Neural crest cell (in vitro differentiated cells): ENCODE measurements at regions not wholly inside any gene's neighbourhood (a gene's known extent, or its start where the extent isn't known, plus 50 kb on each side); places are given as distances from the start of the nearest gene placed in this dataset.
"Not testable (repeated sequence)": the region's sequence is repeated elsewhere in the genome, so short reads cannot be mapped to it uniquely, and the experiment has no call there.

Experiments
- DNase-seq: peaks from one replicate; pipeline ENCODE4 v3.0.0; 2021; ENCODE audit warnings: low read depth, mixed read lengths, low spot score
- H3K27ac Mint-ChIP-seq: one replicate; pipeline ENCODE4 v1.8.0; 2021; ENCODE audit warnings: mild to moderate bottlenecking, mixed read lengths; ENCODE audit not compliant: unreplicated experiment
- H3K27me3 Mint-ChIP-seq: 2 replicates; pipeline ENCODE4 v1.8.0; 2021; ENCODE audit warnings: low read depth, mild to moderate bottlenecking, mixed read lengths
- H3K36me3 Mint-ChIP-seq: 2 replicates; pipeline ENCODE4 v1.8.0; 2021; ENCODE audit warnings: low read depth, mild to moderate bottlenecking, mixed read lengths
- H3K4me1 Mint-ChIP-seq: 2 replicates; pipeline ENCODE4 v1.8.0; 2021; ENCODE audit warnings: mixed read lengths
- H3K4me3 Mint-ChIP-seq: one replicate; pipeline ENCODE4 v1.8.0; 2021; ENCODE audit warnings: mild to moderate bottlenecking, mixed read lengths
- H3K9me3 Mint-ChIP-seq: 2 replicates; pipeline ENCODE4 v1.8.0; 2021; ENCODE audit warnings: mixed read lengths
- CTCF ChIP-seq: fragments of 200-600 bp; sonication (generic); conservative IDR thresholded peaks from 2 replicates; pipeline ENCODE4 v1.5.0; 2021; ENCODE audit warnings: antibody characterized with exemption, mild to moderate bottlenecking

GRCh38 chr4:189838821-189839497 is 101.7 kb upstream of the FRG1 start:
- Mint-ChIP-seq H3K9me3 (peaks cover 4% of the 10 kb centered on the region), H3K4me3 (no peak overlapping the region), H3K4me1 (no peaks in the 10 kb centered on the region), H3K36me3 (no peaks in the 10 kb centered on the region), H3K27ac (no peak overlapping the region), H3K27me3 (peaks cover 3% of the 10 kb centered on the region)
- DNase-seq = no peak
- TF ChIP-seq CTCF = no peak

DNA sequence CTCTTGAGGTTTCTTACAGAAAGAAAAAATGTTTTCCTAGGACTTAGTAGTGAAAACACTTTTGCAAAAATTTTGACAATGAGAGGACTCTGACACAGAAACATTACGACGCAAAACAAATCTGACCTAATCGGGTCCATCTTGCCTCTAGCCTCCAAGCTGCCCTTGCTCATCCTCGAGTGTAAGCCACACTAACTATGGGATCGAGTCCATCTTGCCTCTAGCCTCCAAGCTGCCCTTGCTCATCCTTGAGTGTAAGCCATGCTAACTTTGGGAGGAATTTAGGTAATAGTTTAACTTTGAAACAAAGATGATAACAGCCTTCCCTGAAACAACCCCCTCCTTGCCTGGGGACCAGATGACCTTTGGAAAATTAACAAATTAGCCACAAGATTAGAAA is 100.3 kb upstream of the FRG1 start:
- Mint-ChIP-seq H3K9me3 (peaks cover 4% of the 10 kb centered on the region), H3K4me1 (no peaks in the 10 kb centered on the region), H3K4me3 (no peak overlapping the region), H3K27me3 (peaks cover 3% of the 10 kb centered on the region), H3K36me3 (no peaks in the 10 kb centered on the region), H3K27ac (no peak overlapping the region)
- DNase-seq = no peak
- no peak for TF ChIP-seq CTCF

DNA sequence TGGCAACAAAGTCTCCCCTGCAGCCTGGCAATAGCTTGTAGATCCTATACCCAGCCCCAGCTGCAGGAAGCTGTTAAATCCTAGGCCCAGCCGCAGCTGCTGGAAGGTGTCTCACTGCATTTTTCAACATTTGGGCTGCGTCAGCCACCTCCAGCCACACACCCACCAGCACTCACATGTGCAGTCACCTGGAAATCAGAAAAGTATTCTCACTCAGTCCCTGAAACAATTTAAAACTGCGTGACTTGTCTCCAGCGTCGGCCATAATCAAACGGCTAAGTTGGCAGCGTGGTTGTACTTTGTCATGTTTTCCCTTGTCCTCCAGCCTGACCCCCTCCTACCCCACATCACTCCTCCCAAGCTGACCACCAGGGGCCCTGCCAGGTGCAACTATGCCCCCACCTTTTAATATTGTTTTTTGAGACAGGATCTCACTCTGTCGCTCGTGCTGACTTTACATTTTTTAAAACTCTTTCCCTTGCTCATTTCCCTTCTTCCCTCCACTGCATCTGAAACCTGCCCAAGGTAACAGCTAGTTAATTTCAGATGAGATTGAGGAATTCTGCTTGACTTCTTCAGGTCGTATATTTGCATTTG is 97.2 kb upstream of the FRG1 start:
- H3K4me1 Mint-ChIP-seq = no peaks in the 10 kb centered on the region
- peak; percentile 13 for TF ChIP-seq CTCF

DNA sequence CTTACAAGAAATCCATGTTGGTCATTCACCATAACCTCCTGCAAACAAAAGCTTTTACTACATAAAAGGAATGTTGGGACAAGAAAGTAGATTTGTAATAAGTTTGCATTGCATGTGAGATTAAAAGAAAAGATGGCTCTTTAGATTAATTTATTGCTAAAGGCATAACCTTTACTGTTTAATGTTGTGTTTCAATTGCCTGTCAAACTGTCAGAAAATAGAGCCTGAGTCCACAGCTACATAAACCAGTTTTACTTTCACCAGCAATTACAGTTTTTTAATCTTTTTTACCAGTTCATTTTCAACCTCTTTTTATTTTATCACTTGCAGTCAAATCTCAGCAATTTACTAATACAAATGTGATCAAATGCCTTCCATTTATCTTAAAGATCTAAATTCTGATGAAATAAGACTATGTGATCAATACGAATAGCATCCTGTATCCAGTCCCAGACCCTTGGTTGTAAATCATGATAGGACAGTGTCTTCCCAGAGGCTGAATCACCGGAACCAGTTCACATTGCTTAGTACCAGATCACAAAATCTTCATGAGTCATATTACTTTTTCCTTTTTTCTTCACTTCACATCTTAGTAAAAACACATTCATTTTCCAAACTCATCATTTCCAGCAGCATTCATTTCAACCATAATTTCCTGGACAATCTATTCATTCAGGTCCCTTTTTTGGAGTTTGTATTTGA is 95.4 kb upstream of the FRG1 start:
- H3K9me3 Mint-ChIP-seq = peaks cover 8% of the 10 kb centered on the region

More for the DNA sequence above, 97.2 kb upstream of the FRG1 start:
- H3K27ac Mint-ChIP-seq = no peak overlapping the region
- H3K27me3 Mint-ChIP-seq = peaks cover 3% of the 10 kb centered on the region
- no peak overlapping the region for H3K4me3 Mint-ChIP-seq
- H3K36me3 Mint-ChIP-seq = no peaks in the 10 kb centered on the region
- peaks cover 6% of the 10 kb centered on the region for H3K9me3 Mint-ChIP-seq
- no peak for DNase-seq

GRCh38 chr4:189846094-189846493 is 94.6 kb upstream of the FRG1 start:
- not testable (repeated sequence) for H3K4me3 Mint-ChIP-seq, H3K27ac Mint-ChIP-seq, DNase-seq, H3K27me3 Mint-ChIP-seq, H3K36me3 Mint-ChIP-seq, H3K9me3 Mint-ChIP-seq, H3K4me1 Mint-ChIP-seq

More for the DNA sequence above, 95.4 kb upstream of the FRG1 start:
- no peak for TF ChIP-seq CTCF
- no peak overlapping the region for H3K27ac Mint-ChIP-seq
- no peaks in the 10 kb centered on the region for H3K4me1 Mint-ChIP-seq
- H3K27me3 Mint-ChIP-seq = peaks cover 3% of the 10 kb centered on the region
- DNase-seq = no peak
- H3K36me3 Mint-ChIP-seq = no peaks in the 10 kb centered on the region
- no peak overlapping the region for H3K4me3 Mint-ChIP-seq

GRCh38 chr4:189846608-189847007 is 94.1 kb upstream of the FRG1 start:
- not testable (repeated sequence) for H3K9me3 Mint-ChIP-seq, H3K4me3 Mint-ChIP-seq, H3K4me1 Mint-ChIP-seq, DNase-seq, H3K36me3 Mint-ChIP-seq, H3K27me3 Mint-ChIP-seq, H3K27ac Mint-ChIP-seq

- not testable (repeated sequence) for DNase-seq, H3K27ac Mint-ChIP-seq, H3K27me3 Mint-ChIP-seq, H3K9me3 Mint-ChIP-seq, H3K4me3 Mint-ChIP-seq, H3K4me1 Mint-ChIP-seq, H3K36me3 Mint-ChIP-seq
These were observed 92.0 kb upstream of the FRG1 start for GRCh38 chr4:189848672-189849071.
